ENCODE measurements at regions not wholly inside any gene's neighbourhood (a gene's known extent, or its start where the extent isn't known, plus 50 kb on each side); places are given as distances from the start of the nearest gene placed in this dataset.

DNA sequence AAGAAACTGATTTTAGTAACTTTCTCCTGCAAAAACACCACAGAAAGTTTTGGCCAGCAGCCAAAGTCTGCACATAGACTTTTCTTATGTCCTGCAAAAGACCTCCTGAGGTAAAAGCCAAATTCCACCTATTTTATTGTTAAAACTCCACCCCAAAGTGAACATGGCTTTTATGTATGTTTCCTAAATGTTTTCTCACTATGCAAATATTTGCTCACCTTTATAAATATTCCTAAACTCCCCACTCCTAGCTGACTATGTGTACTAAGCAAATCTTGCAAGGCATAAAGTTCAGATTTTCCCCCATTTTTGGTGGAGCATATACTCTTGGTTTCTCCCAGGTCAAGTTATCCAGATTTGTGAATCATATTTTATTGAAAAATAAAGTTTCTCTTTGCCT is 446.2 kb downstream of the DNAH5 start:
- TF ChIP-seq TEAD4 (IDR thresholded peaks at IDR 0.05; ENCODE audit: low read depth, low read length) (no peak), BRCA1 (IDR thresholded peaks at IDR 0.05; ENCODE audit: low read depth, low read length) (no peak), CBX8 (IDR thresholded peaks at IDR 0.05; ENCODE audit: borderline replicate concordance, low read depth, low read length) (no peak), TAF1 (IDR thresholded peaks at IDR 0.05; ENCODE audit: low read depth, low read length) (no peak), EZH2 (IDR thresholded peaks at IDR 0.05; ENCODE audit: low read depth, low read length, severe bottlenecking) (no peak), EGR1 (IDR thresholded peaks at IDR 0.05; ENCODE audit: borderline replicate concordance, low read depth, low read length) (no peak), ATF2 (IDR thresholded peaks at IDR 0.05; ENCODE audit: low read length) (no peak)
- TF ChIP-seq, protein P1, sequence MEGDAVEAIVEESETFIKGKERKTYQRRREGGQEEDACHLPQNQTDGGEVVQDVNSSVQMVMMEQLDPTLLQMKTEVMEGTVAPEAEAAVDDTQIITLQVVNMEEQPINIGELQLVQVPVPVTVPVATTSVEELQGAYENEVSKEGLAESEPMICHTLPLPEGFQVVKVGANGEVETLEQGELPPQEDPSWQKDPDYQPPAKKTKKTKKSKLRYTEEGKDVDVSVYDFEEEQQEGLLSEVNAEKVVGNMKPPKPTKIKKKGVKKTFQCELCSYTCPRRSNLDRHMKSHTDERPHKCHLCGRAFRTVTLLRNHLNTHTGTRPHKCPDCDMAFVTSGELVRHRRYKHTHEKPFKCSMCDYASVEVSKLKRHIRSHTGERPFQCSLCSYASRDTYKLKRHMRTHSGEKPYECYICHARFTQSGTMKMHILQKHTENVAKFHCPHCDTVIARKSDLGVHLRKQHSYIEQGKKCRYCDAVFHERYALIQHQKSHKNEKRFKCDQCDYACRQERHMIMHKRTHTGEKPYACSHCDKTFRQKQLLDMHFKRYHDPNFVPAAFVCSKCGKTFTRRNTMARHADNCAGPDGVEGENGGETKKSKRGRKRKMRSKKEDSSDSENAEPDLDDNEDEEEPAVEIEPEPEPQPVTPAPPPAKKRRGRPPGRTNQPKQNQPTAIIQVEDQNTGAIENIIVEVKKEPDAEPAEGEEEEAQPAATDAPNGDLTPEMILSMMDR (IDR thresholded peaks at IDR 0.05; ENCODE audit: control extremely low read depth in 1 of 3, insufficient read depth in 1 of 3, low read depth in 1 of 3, low read length in 3 of 3) = no peak

Data from H1 (cell line).